K562 (cell line): ENCODE measurements at regions not wholly inside any gene's neighbourhood (a gene's known extent, or its start where the extent isn't known, plus 50 kb on each side); places are given as distances from the start of the nearest gene placed in this dataset.

Experiments
- EGR1 ChIP-seq: fragments of 450-650 bp; conservative IDR thresholded peaks from 2 replicates; pipeline ENCODE4 v1.6.1; 2017; ENCODE audit warnings: mild to moderate bottlenecking
- GATA2 ChIP-seq: sonication (generic); formaldehyde crosslinking; IDR thresholded peaks from 2 replicates; pipeline ENCODE4 v1.4.0; 2020; ENCODE audit warnings: mild to moderate bottlenecking, missing genetic modification reagents
- KLF16 ChIP-seq: IDR thresholded peaks from 2 replicates; pipeline ENCODE4 v1.6.1; 2016; ENCODE audit warnings: antibody characterized with exemption
- ZKSCAN8 ChIP-seq: fragments of 200-800 bp; sonication (Bioruptor generic); IDR thresholded peaks from 2 replicates; pipeline ENCODE4 v1.6.1; 2016; ENCODE audit warnings: missing genetic modification characterization, missing compliant biosample characterization
- TF ChIP-seq, protein P1 (sequence below): fragments of 450-650 bp; IDR thresholded peaks from 2 replicates; pipeline ENCODE4 v1.6.1; 2016; ENCODE audit warnings: mild to moderate bottlenecking, moderate library complexity
- TF ChIP-seq, protein P2 (sequence below): IDR thresholded peaks from 2 replicates; pipeline ENCODE4 v1.6.1; 2014; ENCODE audit warnings: antibody characterized with exemption

DNA sequence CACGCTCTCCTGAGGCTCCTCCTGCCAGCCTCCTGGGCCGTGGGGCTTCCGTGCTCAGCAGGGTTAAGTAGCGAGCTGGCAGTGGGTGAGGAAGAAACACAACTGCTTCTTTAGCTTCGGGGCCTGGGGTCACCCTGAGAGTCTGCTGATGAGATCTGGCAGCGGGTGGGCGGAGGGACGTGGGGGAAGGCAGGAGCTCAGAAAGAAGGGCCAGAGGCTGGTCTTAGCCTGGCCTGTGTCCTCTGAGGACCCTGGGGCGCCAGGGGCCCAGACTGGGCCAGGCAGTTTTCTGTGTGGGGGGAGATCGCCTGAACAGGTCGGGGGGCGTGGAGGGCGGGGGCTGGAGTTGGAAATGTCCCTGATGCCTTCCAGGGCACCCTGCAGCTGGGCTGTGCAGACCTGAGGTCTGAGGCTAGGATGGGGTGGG lies 97.8 kb upstream of the GSE1 start (continued):
- TF ChIP-seq, protein P1, sequence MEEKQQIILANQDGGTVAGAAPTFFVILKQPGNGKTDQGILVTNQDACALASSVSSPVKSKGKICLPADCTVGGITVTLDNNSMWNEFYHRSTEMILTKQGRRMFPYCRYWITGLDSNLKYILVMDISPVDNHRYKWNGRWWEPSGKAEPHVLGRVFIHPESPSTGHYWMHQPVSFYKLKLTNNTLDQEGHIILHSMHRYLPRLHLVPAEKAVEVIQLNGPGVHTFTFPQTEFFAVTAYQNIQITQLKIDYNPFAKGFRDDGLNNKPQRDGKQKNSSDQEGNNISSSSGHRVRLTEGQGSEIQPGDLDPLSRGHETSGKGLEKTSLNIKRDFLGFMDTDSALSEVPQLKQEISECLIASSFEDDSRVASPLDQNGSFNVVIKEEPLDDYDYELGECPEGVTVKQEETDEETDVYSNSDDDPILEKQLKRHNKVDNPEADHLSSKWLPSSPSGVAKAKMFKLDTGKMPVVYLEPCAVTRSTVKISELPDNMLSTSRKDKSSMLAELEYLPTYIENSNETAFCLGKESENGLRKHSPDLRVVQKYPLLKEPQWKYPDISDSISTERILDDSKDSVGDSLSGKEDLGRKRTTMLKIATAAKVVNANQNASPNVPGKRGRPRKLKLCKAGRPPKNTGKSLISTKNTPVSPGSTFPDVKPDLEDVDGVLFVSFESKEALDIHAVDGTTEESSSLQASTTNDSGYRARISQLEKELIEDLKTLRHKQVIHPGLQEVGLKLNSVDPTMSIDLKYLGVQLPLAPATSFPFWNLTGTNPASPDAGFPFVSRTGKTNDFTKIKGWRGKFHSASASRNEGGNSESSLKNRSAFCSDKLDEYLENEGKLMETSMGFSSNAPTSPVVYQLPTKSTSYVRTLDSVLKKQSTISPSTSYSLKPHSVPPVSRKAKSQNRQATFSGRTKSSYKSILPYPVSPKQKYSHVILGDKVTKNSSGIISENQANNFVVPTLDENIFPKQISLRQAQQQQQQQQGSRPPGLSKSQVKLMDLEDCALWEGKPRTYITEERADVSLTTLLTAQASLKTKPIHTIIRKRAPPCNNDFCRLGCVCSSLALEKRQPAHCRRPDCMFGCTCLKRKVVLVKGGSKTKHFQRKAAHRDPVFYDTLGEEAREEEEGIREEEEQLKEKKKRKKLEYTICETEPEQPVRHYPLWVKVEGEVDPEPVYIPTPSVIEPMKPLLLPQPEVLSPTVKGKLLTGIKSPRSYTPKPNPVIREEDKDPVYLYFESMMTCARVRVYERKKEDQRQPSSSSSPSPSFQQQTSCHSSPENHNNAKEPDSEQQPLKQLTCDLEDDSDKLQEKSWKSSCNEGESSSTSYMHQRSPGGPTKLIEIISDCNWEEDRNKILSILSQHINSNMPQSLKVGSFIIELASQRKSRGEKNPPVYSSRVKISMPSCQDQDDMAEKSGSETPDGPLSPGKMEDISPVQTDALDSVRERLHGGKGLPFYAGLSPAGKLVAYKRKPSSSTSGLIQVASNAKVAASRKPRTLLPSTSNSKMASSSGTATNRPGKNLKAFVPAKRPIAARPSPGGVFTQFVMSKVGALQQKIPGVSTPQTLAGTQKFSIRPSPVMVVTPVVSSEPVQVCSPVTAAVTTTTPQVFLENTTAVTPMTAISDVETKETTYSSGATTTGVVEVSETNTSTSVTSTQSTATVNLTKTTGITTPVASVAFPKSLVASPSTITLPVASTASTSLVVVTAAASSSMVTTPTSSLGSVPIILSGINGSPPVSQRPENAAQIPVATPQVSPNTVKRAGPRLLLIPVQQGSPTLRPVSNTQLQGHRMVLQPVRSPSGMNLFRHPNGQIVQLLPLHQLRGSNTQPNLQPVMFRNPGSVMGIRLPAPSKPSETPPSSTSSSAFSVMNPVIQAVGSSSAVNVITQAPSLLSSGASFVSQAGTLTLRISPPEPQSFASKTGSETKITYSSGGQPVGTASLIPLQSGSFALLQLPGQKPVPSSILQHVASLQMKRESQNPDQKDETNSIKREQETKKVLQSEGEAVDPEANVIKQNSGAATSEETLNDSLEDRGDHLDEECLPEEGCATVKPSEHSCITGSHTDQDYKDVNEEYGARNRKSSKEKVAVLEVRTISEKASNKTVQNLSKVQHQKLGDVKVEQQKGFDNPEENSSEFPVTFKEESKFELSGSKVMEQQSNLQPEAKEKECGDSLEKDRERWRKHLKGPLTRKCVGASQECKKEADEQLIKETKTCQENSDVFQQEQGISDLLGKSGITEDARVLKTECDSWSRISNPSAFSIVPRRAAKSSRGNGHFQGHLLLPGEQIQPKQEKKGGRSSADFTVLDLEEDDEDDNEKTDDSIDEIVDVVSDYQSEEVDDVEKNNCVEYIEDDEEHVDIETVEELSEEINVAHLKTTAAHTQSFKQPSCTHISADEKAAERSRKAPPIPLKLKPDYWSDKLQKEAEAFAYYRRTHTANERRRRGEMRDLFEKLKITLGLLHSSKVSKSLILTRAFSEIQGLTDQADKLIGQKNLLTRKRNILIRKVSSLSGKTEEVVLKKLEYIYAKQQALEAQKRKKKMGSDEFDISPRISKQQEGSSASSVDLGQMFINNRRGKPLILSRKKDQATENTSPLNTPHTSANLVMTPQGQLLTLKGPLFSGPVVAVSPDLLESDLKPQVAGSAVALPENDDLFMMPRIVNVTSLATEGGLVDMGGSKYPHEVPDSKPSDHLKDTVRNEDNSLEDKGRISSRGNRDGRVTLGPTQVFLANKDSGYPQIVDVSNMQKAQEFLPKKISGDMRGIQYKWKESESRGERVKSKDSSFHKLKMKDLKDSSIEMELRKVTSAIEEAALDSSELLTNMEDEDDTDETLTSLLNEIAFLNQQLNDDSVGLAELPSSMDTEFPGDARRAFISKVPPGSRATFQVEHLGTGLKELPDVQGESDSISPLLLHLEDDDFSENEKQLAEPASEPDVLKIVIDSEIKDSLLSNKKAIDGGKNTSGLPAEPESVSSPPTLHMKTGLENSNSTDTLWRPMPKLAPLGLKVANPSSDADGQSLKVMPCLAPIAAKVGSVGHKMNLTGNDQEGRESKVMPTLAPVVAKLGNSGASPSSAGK: no peak
- TF ChIP-seq, protein P2, sequence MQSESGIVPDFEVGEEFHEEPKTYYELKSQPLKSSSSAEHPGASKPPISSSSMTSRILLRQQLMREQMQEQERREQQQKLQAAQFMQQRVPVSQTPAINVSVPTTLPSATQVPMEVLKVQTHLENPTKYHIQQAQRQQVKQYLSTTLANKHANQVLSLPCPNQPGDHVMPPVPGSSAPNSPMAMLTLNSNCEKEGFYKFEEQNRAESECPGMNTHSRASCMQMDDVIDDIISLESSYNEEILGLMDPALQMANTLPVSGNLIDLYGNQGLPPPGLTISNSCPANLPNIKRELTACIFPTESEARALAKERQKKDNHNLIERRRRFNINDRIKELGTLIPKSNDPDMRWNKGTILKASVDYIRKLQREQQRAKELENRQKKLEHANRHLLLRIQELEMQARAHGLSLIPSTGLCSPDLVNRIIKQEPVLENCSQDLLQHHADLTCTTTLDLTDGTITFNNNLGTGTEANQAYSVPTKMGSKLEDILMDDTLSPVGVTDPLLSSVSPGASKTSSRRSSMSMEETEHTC: no peak
- TF ChIP-seq KLF16 (no peak), EGR1 (peak; percentile 70), ZKSCAN8 (CRISPR knock-in tag) (no peak), GATA2 (CRISPR knock-in tag) (no peak)
- TF ChIP-seq, all 486 proteins: peak for 2
